ENCODE measurements at regions not wholly inside any gene's neighbourhood (a gene's known extent, or its start where the extent isn't known, plus 50 kb on each side); places are given as distances from the start of the nearest gene placed in this dataset.

- WGBS: 37% methylated on average over 2 of the region's 2 CpGs
- H3K4me3 ChIP-seq (ENCODE audit: low read depth in 1 of 3, low read length in 3 of 3): no peak overlapping the region
- no peaks in the 10 kb centered on the region for H3K4me1 ChIP-seq (ENCODE audit: control insufficient read depth in 4 of 4, insufficient read depth in 4 of 4, low read length in 3 of 4)
- TF ChIP-seq RXRA (IDR thresholded peaks at IDR 0.05): no peak
- TF ChIP-seq HNF4A (conservative IDR thresholded peaks at IDR 0.05): no peak
- TF ChIP-seq REST (IDR thresholded peaks at IDR 0.05): no peak
- no peak for TF ChIP-seq RAD21 (IDR thresholded peaks at IDR 0.05)
- no peak for TF ChIP-seq YY1 (IDR thresholded peaks at IDR 0.05)
- TF ChIP-seq ZBTB33 (IDR thresholded peaks at IDR 0.05): no peak
- TF ChIP-seq NR2F2 (IDR thresholded peaks at IDR 0.05): no peak
- TF ChIP-seq MAX (IDR thresholded peaks at IDR 0.05): no peak
- TF ChIP-seq EGR1 (IDR thresholded peaks at IDR 0.05; ENCODE audit: low read depth in 2 of 2): no peak
- no peaks in the 10 kb centered on the region for H3K27me3 ChIP-seq (ENCODE audit: control insufficient read depth in 4 of 4, insufficient read depth in 4 of 4, low read length in 3 of 4)
- H3K9me3 ChIP-seq (ENCODE audit: control insufficient read depth in 4 of 4, low read length in 3 of 4): no peaks in the 10 kb centered on the region
- no peak overlapping the region for H3K9ac ChIP-seq (ENCODE audit: low read depth in 1 of 2, low read length in 2 of 2)
- H3K36me3 ChIP-seq (ENCODE audit: control insufficient read depth in 4 of 4, insufficient read depth in 3 of 4, low read depth in 1 of 4, low read length in 3 of 4): no peaks in the 10 kb centered on the region
- DNase-seq (ENCODE audit: low spot score): no peak
- no peak overlapping the region for H3K27ac ChIP-seq (ENCODE audit: low read depth in 1 of 2, low read length in 2 of 2)
These were observed 575.6 kb downstream of the ADCYAP1 start for GRCh38 chr18:1480309-1480708.

GRCh38 chr18:1481577-1481976 is 576.9 kb downstream of the ADCYAP1 start:
- H3K9ac ChIP-seq (ENCODE audit: low read depth in 1 of 2, low read length in 2 of 2): no peak overlapping the region
- H3K27me3 ChIP-seq (ENCODE audit: control insufficient read depth in 4 of 4, insufficient read depth in 4 of 4, low read length in 3 of 4): no peaks in the 10 kb centered on the region
- DNase-seq (ENCODE audit: low spot score): no peak
- H3K4me1 ChIP-seq (ENCODE audit: control insufficient read depth in 4 of 4, insufficient read depth in 4 of 4, low read length in 3 of 4): no peaks in the 10 kb centered on the region
- TF ChIP-seq TAF1 (conservative IDR thresholded peaks at IDR 0.05): no peak
- TF ChIP-seq HNF4A (conservative IDR thresholded peaks at IDR 0.05): no peak
- TF ChIP-seq JUND (IDR thresholded peaks at IDR 0.05): no peak
- no peak for TF ChIP-seq REST (IDR thresholded peaks at IDR 0.05)
- TF ChIP-seq FOXA2 (IDR thresholded peaks at IDR 0.05): no peak
- TF ChIP-seq YY1 (IDR thresholded peaks at IDR 0.05): no peak
- TF ChIP-seq CTCF (IDR thresholded peaks at IDR 0.05; ENCODE audit: low read depth, low read length, missing input control): no peak
- H3K9me3 ChIP-seq (ENCODE audit: control insufficient read depth in 4 of 4, low read length in 3 of 4): no peaks in the 10 kb centered on the region
- 79% methylated on average over 1 of the region's 1 CpG for WGBS
- H3K27ac ChIP-seq (ENCODE audit: low read depth in 1 of 2, low read length in 2 of 2): no peak overlapping the region
- no peaks in the 10 kb centered on the region for H3K36me3 ChIP-seq (ENCODE audit: control insufficient read depth in 4 of 4, insufficient read depth in 3 of 4, low read depth in 1 of 4, low read length in 3 of 4)
- H3K4me3 ChIP-seq (ENCODE audit: low read depth in 1 of 3, low read length in 3 of 3): no peak overlapping the region
